ENCODE measurements at regions not wholly inside any gene's neighbourhood (a gene's known extent, or its start where the extent isn't known, plus 50 kb on each side); places are given as distances from the start of the nearest gene placed in this dataset.

DNA sequence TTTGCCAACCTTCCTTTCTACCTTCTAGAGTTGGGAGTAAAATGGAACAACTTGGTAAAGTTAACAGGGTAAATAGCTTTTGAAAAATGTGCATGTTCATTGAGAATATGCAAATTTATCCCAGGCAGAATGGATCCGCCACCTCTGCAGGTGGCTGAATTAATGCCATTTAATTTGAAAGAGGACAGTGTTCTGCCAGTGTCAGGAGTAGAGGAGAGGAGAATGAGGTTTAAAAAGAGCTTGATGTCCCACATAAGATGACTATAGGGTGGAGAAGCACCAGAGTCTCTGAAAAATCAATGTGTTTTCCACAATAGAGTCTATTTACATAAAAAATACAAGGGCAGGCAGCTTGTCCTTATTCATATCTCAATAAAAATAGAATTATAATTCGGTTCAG lies 1804.3 kb upstream of the PCDH10 start:
- Histone ChIP-seq H3K36me3 (ENCODE audit: control insufficient read depth, insufficient read depth, low read length) (no peaks in the 10 kb centered on the region), H2AK9ac (replicated peaks; ENCODE audit: low read depth, low read length, poor library complexity) (no peak overlapping the region), H2BK15ac (ENCODE audit: low read depth, low read length) (no peak overlapping the region), H3K14ac (replicated peaks; ENCODE audit: low read depth, low read length) (no peak overlapping the region), H3K4me2 (ENCODE audit: low read depth, low read length) (no peak overlapping the region), H4K8ac (ENCODE audit: low read depth in 2 of 2, low read length in 2 of 2) (no peak overlapping the region), H4K91ac (ENCODE audit: insufficient read depth, low read depth, low read length) (no peak overlapping the region), H3K4me1 (ENCODE audit: control insufficient read depth, insufficient read depth, low read length) (no peaks in the 10 kb centered on the region), H3K79me1 (ENCODE audit: low read depth in 1 of 2, low read length in 2 of 2) (no peaks in the 10 kb centered on the region), H2AK5ac (ENCODE audit: low read depth, low read length) (no peak overlapping the region), H2BK120ac (ENCODE audit: low read depth, low read length) (no peak overlapping the region), H3K18ac (ENCODE audit: low read depth, low read length) (no peak overlapping the region), H3K56ac (ENCODE audit: extremely low read depth, insufficient read depth, low read length) (no peak overlapping the region), H3K27me3 (ENCODE audit: control insufficient read depth, insufficient read depth, low read length) (no peaks in the 10 kb centered on the region), H3K9me3 (ENCODE audit: control insufficient read depth, insufficient read depth, low read length) (no peaks in the 10 kb centered on the region), H2AFZ (replicated peaks; ENCODE audit: low read length, poor library complexity) (no peak overlapping the region), H4K5ac (ENCODE audit: low read depth, low read length) (no peak overlapping the region), H3K4ac (ENCODE audit: low read depth, low read length) (no peak overlapping the region), H4K20me1 (ENCODE audit: insufficient read depth, low read length) (no peaks in the 10 kb centered on the region), H2BK5ac (ENCODE audit: low read depth, low read length, poor library complexity, severe bottlenecking) (no peak overlapping the region), H3K4me3 (ENCODE audit: insufficient read depth, low read depth, low read length) (no peak overlapping the region), H2BK20ac (ENCODE audit: low read depth, low read length) (no peak overlapping the region), H3K9ac (ENCODE audit: low read depth, low read length) (no peak overlapping the region), H3K23ac (ENCODE audit: low read depth, low read length) (no peak overlapping the region), H3K9me1 (ENCODE audit: insufficient read depth, low read length) (no peaks in the 10 kb centered on the region), H3K27ac (ENCODE audit: insufficient read depth, low read length) (no peak overlapping the region)
- TF ChIP-seq RCOR1 (IDR thresholded peaks at IDR 0.05; ENCODE audit: insufficient replicate concordance, low read length) = no peak
- no peak for TF ChIP-seq CEBPB (IDR thresholded peaks at IDR 0.05; ENCODE audit: low read depth, low read length)
- no peak for TF ChIP-seq CHD1 (IDR thresholded peaks at IDR 0.05; ENCODE audit: low read depth, low read length)
- TF ChIP-seq, protein P1, sequence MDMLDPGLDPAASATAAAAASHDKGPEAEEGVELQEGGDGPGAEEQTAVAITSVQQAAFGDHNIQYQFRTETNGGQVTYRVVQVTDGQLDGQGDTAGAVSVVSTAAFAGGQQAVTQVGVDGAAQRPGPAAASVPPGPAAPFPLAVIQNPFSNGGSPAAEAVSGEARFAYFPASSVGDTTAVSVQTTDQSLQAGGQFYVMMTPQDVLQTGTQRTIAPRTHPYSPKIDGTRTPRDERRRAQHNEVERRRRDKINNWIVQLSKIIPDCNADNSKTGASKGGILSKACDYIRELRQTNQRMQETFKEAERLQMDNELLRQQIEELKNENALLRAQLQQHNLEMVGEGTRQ (IDR thresholded peaks at IDR 0.05; ENCODE audit: low read depth, low read length) = no peak
- TF ChIP-seq POLR2A (IDR thresholded peaks at IDR 0.05; ENCODE audit: low read depth, low read length) = no peak
- TF ChIP-seq, protein P2, sequence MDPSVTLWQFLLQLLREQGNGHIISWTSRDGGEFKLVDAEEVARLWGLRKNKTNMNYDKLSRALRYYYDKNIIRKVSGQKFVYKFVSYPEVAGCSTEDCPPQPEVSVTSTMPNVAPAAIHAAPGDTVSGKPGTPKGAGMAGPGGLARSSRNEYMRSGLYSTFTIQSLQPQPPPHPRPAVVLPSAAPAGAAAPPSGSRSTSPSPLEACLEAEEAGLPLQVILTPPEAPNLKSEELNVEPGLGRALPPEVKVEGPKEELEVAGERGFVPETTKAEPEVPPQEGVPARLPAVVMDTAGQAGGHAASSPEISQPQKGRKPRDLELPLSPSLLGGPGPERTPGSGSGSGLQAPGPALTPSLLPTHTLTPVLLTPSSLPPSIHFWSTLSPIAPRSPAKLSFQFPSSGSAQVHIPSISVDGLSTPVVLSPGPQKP (IDR thresholded peaks at IDR 0.05; ENCODE audit: borderline replicate concordance, low read depth, low read length) = no peak
- TF ChIP-seq RAD21 (IDR thresholded peaks at IDR 0.05; ENCODE audit: low read length) = no peak
- no peak for TF ChIP-seq FOS (IDR thresholded peaks at IDR 0.05; ENCODE audit: low read depth, low read length)
- TF ChIP-seq MAFK (IDR thresholded peaks at IDR 0.05; ENCODE audit: low read depth, low read length) = no peak
- TF ChIP-seq CTCF (conservative IDR thresholded peaks at IDR 0.05; ENCODE audit: low read depth, low read length) = no peak
- no peak for TF ChIP-seq MXI1 (IDR thresholded peaks at IDR 0.05; ENCODE audit: borderline replicate concordance, low read depth, low read length)
- no peak for TF ChIP-seq BHLHE40 (IDR thresholded peaks at IDR 0.05; ENCODE audit: low read depth, low read length)
- no peak for TF ChIP-seq NFE2L2 (IDR thresholded peaks at IDR 0.05; ENCODE audit: low read depth, low read length)
- TF ChIP-seq RFX5 (IDR thresholded peaks at IDR 0.05; ENCODE audit: low read depth, low read length) = no peak
- TF ChIP-seq MAZ (IDR thresholded peaks at IDR 0.05; ENCODE audit: borderline replicate concordance, low read depth, low read length) = no peak
- TF ChIP-seq SMC3 (IDR thresholded peaks at IDR 0.05; ENCODE audit: low read depth, low read length) = no peak
- CTCF ChIA-PET = no interaction called here
- WGBS, 2 experiments (ENCODE audit: extremely low coverage in 2 of 2, insufficient read length in 1 of 2) = no CpG with 5 or more reads among the region's 2 CpGs
- in situ Hi-C loops (cut with MboI; ENCODE audit: low sequenced_read_pairs) (no loop called here), intact Hi-C loops (cut with micrococcal nuclease) (no loop called here), dilution Hi-C loops (cut with HindIII; ENCODE audit: low sequenced_read_pairs, unreplicated experiment) (no loop called here)
- DNase-seq (no peak), ATAC-seq (ENCODE audit: low read depth) (no peak)
- POLR2A ChIA-PET (ENCODE audit: unreplicated experiment) = no interaction called here
- BruUV-seq (replicated peaks) = no TSS peak

All from IMR-90 (cell line).